ENCODE measurements at regions not wholly inside any gene's neighbourhood (a gene's known extent, or its start where the extent isn't known, plus 50 kb on each side); places are given as distances from the start of the nearest gene placed in this dataset.

GRCh38 chr9:14031810-14032209, 282.1 kb downstream of the NFIB start:
- Histone ChIP-seq H3K9ac (ENCODE audit: low read depth in 1 of 3, low read length in 3 of 3) (peak overlapping the region in 2 of 3 donors; percentile 38 to 73), H3K27me3 (ENCODE audit: control insufficient read depth in 3 of 3, insufficient read depth in 3 of 3, low read length in 3 of 3) (no peaks in the 10 kb centered on the region), H3K4me1 (ENCODE audit: control insufficient read depth in 3 of 3, insufficient read depth in 3 of 3, low read length in 3 of 3) (peaks cover 29 to 34% (median 34%) of the 10 kb centered on the region in 3 donors), H3K9me3 (ENCODE audit: control insufficient read depth in 3 of 3, low read length in 3 of 3) (no peaks in the 10 kb centered on the region), H3K36me3 (ENCODE audit: control insufficient read depth in 3 of 3, insufficient read depth in 3 of 3, low read length in 3 of 3) (no peaks in the 10 kb centered on the region), H3K27ac (ENCODE audit: low read depth, low read length) (peak overlapping the region; percentile 69), H3K4me3 (ENCODE audit: low read length in 3 of 3) (no peak overlapping the region)

- no peaks in the 10 kb centered on the region for H3K36me3 ChIP-seq (ENCODE audit: control insufficient read depth in 3 of 3, insufficient read depth in 3 of 3, low read length in 3 of 3)
- no peaks in the 10 kb centered on the region for H3K9me3 ChIP-seq (ENCODE audit: control insufficient read depth in 3 of 3, low read length in 3 of 3)
- no peaks in the 10 kb centered on the region for H3K27me3 ChIP-seq (ENCODE audit: control insufficient read depth in 3 of 3, insufficient read depth in 3 of 3, low read length in 3 of 3)
- H3K27ac ChIP-seq (ENCODE audit: low read depth, low read length): peak overlapping the region; percentile 69
- peaks cover 30 to 35% (median 35%) of the 10 kb centered on the region in 3 donors for H3K4me1 ChIP-seq (ENCODE audit: control insufficient read depth in 3 of 3, insufficient read depth in 3 of 3, low read length in 3 of 3)
- H3K4me3 ChIP-seq (ENCODE audit: low read length in 3 of 3): peak overlapping the region; percentile 19 to 55 (median 25)
- peak overlapping the region; percentile 50 to 73 (median 59) for H3K9ac ChIP-seq (ENCODE audit: low read depth in 1 of 3, low read length in 3 of 3)
These were observed 282.9 kb downstream of the NFIB start for GRCh38 chr9:14031060-14031414.

- no peaks in the 10 kb centered on the region for H3K9me3 ChIP-seq (ENCODE audit: control insufficient read depth in 3 of 3, low read length in 3 of 3)
- peak overlapping the region; percentile 49 to 55 (median 50) for H3K4me3 ChIP-seq (ENCODE audit: low read length in 3 of 3)
- peak overlapping the region; percentile 69 for H3K27ac ChIP-seq (ENCODE audit: low read depth, low read length)
- no peaks in the 10 kb centered on the region for H3K27me3 ChIP-seq (ENCODE audit: control insufficient read depth in 3 of 3, insufficient read depth in 3 of 3, low read length in 3 of 3)
- H3K36me3 ChIP-seq (ENCODE audit: control insufficient read depth in 3 of 3, insufficient read depth in 3 of 3, low read length in 3 of 3): no peaks in the 10 kb centered on the region
- peak overlapping the region; percentile 50 to 73 (median 59) for H3K9ac ChIP-seq (ENCODE audit: low read depth in 1 of 3, low read length in 3 of 3)
- H3K4me1 ChIP-seq (ENCODE audit: control insufficient read depth in 3 of 3, insufficient read depth in 3 of 3, low read length in 3 of 3): peaks cover 30 to 35% (median 35%) of the 10 kb centered on the region in 3 donors
These were observed 283.4 kb downstream of the NFIB start for GRCh38 chr9:14030375-14031059.

GRCh38 chr9:14029806-14030374, 284.1 kb downstream of the NFIB start:
- Histone ChIP-seq H3K4me3 (ENCODE audit: low read length in 3 of 3) (peak overlapping the region; percentile 49 to 55 (median 50)), H3K4me1 (ENCODE audit: control insufficient read depth in 3 of 3, insufficient read depth in 3 of 3, low read length in 3 of 3) (peaks cover 30 to 35% (median 35%) of the 10 kb centered on the region in 3 donors), H3K27ac (ENCODE audit: low read depth, low read length) (peak overlapping the region; percentile 69), H3K9me3 (ENCODE audit: control insufficient read depth in 3 of 3, low read length in 3 of 3) (no peaks in the 10 kb centered on the region), H3K27me3 (ENCODE audit: control insufficient read depth in 3 of 3, insufficient read depth in 3 of 3, low read length in 3 of 3) (no peaks in the 10 kb centered on the region), H3K9ac (ENCODE audit: low read depth in 1 of 3, low read length in 3 of 3) (peak overlapping the region in 2 of 3 donors; percentile 50 to 73), H3K36me3 (ENCODE audit: control insufficient read depth in 3 of 3, insufficient read depth in 3 of 3, low read length in 3 of 3) (no peaks in the 10 kb centered on the region)

- peak overlapping the region; percentile 56 for H3K27ac ChIP-seq (ENCODE audit: low read depth, low read length)
- H3K9me3 ChIP-seq (ENCODE audit: control insufficient read depth in 3 of 3, low read length in 3 of 3): no peaks in the 10 kb centered on the region
- no peak overlapping the region for H3K4me3 ChIP-seq (ENCODE audit: low read length in 3 of 3)
- no peaks in the 10 kb centered on the region for H3K27me3 ChIP-seq (ENCODE audit: control insufficient read depth in 3 of 3, insufficient read depth in 3 of 3, low read length in 3 of 3)
- peaks cover 25 to 32% (median 31%) of the 10 kb centered on the region in 3 donors for H3K4me1 ChIP-seq (ENCODE audit: control insufficient read depth in 3 of 3, insufficient read depth in 3 of 3, low read length in 3 of 3)
- no peak overlapping the region for H3K9ac ChIP-seq (ENCODE audit: low read depth in 1 of 3, low read length in 3 of 3)
- no peaks in the 10 kb centered on the region for H3K36me3 ChIP-seq (ENCODE audit: control insufficient read depth in 3 of 3, insufficient read depth in 3 of 3, low read length in 3 of 3)
These were observed 286.7 kb downstream of the NFIB start for GRCh38 chr9:14027116-14027800.

GRCh38 chr9:14025741-14026140, 288.2 kb downstream of the NFIB start:
- Histone ChIP-seq H3K9me3 (ENCODE audit: control insufficient read depth in 3 of 3, low read length in 3 of 3) (no peaks in the 10 kb centered on the region), H3K9ac (ENCODE audit: low read depth in 1 of 3, low read length in 3 of 3) (no peak overlapping the region), H3K27ac (ENCODE audit: low read depth, low read length) (no peak overlapping the region), H3K27me3 (ENCODE audit: control insufficient read depth in 3 of 3, insufficient read depth in 3 of 3, low read length in 3 of 3) (no peaks in the 10 kb centered on the region), H3K4me1 (ENCODE audit: control insufficient read depth in 3 of 3, insufficient read depth in 3 of 3, low read length in 3 of 3) (peaks cover 11 to 18% (median 18%) of the 10 kb centered on the region in 3 donors), H3K36me3 (ENCODE audit: control insufficient read depth in 3 of 3, insufficient read depth in 3 of 3, low read length in 3 of 3) (no peaks in the 10 kb centered on the region), H3K4me3 (ENCODE audit: low read length in 3 of 3) (no peak overlapping the region)

GRCh38 chr9:14023285-14023684, 290.7 kb downstream of the NFIB start:
- no peaks in the 10 kb centered on the region for H3K9me3 ChIP-seq (ENCODE audit: control insufficient read depth in 3 of 3, low read length in 3 of 3)
- H3K36me3 ChIP-seq (ENCODE audit: control insufficient read depth in 3 of 3, insufficient read depth in 3 of 3, low read length in 3 of 3): no peaks in the 10 kb centered on the region
- H3K4me1 ChIP-seq (ENCODE audit: control insufficient read depth in 3 of 3, insufficient read depth in 3 of 3, low read length in 3 of 3): peaks cover 8 to 11% (median 11%) of the 10 kb centered on the region in 3 donors
- H3K4me3 ChIP-seq (ENCODE audit: low read length in 3 of 3): no peak overlapping the region
- H3K27ac ChIP-seq (ENCODE audit: low read depth, low read length): no peak overlapping the region
- no peaks in the 10 kb centered on the region for H3K27me3 ChIP-seq (ENCODE audit: control insufficient read depth in 3 of 3, insufficient read depth in 3 of 3, low read length in 3 of 3)
- H3K9ac ChIP-seq (ENCODE audit: low read depth in 1 of 3, low read length in 3 of 3): no peak overlapping the region

- Histone ChIP-seq H3K9me3 (ENCODE audit: control insufficient read depth in 3 of 3, low read length in 3 of 3) (no peaks in the 10 kb centered on the region), H3K4me3 (ENCODE audit: low read length in 3 of 3) (no peak overlapping the region), H3K36me3 (ENCODE audit: control insufficient read depth in 3 of 3, insufficient read depth in 3 of 3, low read length in 3 of 3) (no peaks in the 10 kb centered on the region), H3K27ac (ENCODE audit: low read depth, low read length) (no peak overlapping the region), H3K4me1 (ENCODE audit: control insufficient read depth in 3 of 3, insufficient read depth in 3 of 3, low read length in 3 of 3) (peaks cover 3% of the 10 kb centered on the region in 3 donors), H3K9ac (ENCODE audit: low read depth in 1 of 3, low read length in 3 of 3) (no peak overlapping the region), H3K27me3 (ENCODE audit: control insufficient read depth in 3 of 3, insufficient read depth in 3 of 3, low read length in 3 of 3) (no peaks in the 10 kb centered on the region)
These were observed 291.9 kb downstream of the NFIB start for GRCh38 chr9:14021871-14022525.

GRCh38 chr9:14018081-14018480, 295.9 kb downstream of the NFIB start:
- H3K4me1 ChIP-seq (ENCODE audit: control insufficient read depth in 3 of 3, insufficient read depth in 3 of 3, low read length in 3 of 3): peaks cover 8 to 14% (median 12%) of the 10 kb centered on the region in 3 donors
- H3K27me3 ChIP-seq (ENCODE audit: control insufficient read depth in 3 of 3, insufficient read depth in 3 of 3, low read length in 3 of 3): no peaks in the 10 kb centered on the region
- no peaks in the 10 kb centered on the region for H3K9me3 ChIP-seq (ENCODE audit: control insufficient read depth in 3 of 3, low read length in 3 of 3)
- no peaks in the 10 kb centered on the region for H3K36me3 ChIP-seq (ENCODE audit: control insufficient read depth in 3 of 3, insufficient read depth in 3 of 3, low read length in 3 of 3)
- H3K27ac ChIP-seq (ENCODE audit: low read depth, low read length): no peak overlapping the region
- H3K4me3 ChIP-seq (ENCODE audit: low read length in 3 of 3): no peak overlapping the region
- H3K9ac ChIP-seq (ENCODE audit: low read depth in 1 of 3, low read length in 3 of 3): no peak overlapping the region

All from skeletal muscle tissue (tissue), 3 donors.